Hepatic stellate cell (primary cell): ENCODE measurements at regions not wholly inside any gene's neighbourhood (a gene's known extent, or its start where the extent isn't known, plus 50 kb on each side); places are given as distances from the start of the nearest gene placed in this dataset.

Source experiments
- DNase-seq: peaks from one replicate; pipeline ENCODE4 v3.0.0; 2011; ENCODE audit warnings: low spot score

DNA sequence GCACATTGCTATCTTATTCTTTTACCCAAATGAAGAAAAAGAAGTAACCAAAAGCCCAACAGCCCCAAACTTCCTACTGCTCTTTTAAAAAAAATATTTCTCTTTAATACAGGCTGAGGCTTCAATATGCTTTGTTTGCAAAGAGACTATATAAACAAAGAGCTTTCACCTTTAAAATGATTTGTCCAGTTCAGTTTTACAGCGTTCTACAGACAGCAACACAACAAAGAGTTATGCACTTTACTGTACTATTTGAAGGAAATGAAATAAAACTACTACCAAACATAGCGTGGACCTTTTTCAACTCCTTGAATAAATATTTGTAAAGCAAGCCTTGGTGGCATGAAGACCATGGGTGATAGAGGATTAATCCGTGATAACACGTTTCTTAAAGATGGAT, 151.2 kb downstream of the FGF9 start:
- DNase-seq, result no peak

DNA sequence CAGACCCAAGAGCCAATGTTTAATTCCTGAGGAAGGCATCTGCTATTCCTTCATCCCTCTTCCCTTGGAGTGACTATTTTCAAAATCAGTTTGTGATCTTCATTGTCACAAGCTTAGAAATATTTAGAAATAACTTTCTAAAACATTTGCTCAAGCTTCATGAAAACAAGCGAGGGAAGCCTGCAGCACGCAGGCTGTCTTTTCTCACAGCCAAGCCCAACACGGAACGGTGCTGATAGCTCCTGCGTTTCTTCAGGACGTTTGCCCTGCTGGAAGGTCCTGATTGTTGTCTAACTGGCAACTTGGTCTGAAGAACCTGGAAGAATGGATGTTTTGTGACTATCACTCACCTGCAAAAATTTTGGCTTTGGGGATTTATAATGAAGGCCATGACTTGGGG, 152.5 kb downstream of the FGF9 start:
- no peak for DNase-seq

DNA sequence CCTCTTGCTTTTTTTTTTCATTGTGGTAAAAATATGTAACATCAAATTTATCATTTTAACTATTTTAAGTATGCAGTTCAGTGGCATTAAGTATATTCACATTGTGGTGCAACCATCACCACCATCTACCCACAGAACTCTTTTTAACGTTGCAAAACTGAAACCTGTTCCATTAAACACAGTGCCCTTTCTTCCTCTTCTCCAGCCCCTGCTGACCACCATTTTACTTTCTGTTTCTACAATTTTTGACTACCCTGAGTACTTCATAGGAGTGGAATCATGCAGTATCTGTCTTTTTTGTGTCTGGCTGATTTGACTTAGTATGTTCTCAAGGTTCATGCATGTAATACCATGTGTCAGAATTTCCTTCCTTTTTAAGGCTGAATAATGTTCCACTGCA, 153.1 kb downstream of the FGF9 start:
- no peak for DNase-seq

DNA sequence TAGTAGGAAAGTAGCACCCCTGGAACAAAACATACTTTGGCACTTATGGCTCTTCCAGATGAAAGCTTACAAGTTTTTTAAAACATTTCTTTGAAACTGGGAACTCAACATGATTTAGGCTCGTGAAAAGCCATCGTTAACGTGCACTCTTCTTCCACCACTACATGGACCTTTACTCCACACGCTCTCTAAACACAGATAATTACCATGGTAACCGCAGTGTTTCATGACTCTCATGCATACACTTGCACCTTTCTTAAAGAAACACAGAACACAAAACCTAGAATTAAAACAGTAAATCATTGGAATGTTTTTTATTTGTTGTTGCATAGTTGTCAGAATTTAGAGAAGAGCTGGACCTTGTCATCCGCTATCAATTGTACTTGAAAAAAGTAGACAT, 154.3 kb downstream of the FGF9 start:
- DNase-seq, result no peak

DNA sequence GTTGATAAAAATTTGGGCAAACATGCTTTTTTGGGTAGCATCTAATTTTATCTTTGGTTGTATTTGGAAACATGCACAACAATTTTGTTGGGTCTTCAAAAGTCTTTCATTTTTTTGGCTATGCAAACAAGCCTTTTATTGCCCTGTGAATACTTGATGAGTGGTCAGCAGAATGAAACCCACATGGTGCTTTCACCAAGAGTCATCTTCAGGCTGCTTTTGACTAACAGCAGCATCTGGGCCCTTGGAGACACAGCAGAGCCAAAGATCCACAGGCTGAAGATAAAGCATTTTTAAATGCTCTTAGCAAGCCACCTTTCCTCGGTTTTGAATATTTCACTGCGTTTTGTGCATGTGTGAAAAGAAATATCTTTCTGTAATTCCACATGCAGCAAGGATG, 154.9 kb downstream of the FGF9 start:
- DNase-seq, result no peak

DNA sequence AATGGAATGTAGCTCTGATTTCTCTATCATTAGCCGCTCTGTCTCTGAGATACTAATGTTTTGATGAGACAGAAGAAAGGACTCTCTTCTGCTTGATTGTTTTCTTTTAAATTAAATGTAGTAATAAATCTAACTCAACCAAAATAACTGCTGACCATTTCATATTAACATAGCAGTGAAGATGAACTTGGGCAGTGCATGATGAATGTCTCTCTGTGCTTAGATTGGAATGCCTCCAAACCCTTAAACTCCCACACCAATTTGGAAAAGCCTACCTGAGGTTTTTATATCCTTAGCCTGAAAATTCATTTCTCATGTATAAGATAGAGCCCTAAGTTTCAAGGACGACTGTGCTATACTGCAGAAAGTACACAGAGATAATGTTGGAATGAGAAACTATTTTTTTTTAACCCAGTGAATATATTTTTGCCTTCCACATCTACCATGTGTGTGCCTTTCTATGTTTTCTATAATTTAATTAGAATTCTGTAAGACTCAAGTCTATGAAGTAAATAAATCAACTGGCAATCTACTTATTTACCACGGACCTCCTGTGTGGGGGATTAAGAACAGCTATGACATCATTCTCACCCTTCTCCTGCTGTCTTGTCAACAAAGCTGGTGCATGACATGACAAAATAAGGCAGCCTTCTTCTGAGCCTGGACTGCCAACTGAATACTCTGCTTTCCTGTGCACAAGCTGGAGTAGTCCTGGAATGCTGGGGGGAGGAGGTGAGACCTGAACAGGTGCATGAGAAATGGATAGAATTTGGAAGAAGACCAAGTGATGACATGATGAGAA, 155.5 kb downstream of the FGF9 start:
- no peak for DNase-seq

DNA sequence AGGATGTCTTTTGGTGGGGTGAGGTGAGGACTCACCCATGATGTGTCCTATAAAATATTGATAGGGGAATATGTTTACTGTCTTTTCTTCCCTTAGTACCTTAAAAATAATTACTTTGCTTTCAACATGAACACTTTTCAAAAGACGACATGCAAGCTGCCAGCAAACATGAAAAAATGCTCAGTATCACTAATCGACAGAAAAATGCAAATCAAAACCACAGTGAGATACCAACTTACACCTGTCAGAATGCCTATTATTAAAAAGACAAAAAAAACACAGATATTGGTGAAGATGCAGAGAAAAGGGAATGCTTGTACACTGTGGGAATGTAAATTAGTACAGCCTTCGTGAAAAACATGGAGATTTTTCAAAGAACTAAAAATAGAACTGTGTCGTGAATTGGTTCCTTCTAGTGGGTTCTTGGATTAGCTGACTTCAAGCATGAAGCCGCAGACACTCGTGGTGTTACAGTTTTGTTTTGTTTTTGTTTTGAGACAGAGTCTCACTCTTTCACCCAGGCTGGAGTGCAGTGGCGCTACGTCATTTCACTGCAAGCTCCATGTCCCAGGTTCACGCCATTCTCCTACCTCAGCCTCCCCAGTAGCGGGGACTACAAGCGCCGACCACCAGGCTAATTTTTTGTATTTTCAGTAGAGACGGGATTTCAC, 160.9 kb downstream of the FGF9 start:
- no peak for DNase-seq

DNA sequence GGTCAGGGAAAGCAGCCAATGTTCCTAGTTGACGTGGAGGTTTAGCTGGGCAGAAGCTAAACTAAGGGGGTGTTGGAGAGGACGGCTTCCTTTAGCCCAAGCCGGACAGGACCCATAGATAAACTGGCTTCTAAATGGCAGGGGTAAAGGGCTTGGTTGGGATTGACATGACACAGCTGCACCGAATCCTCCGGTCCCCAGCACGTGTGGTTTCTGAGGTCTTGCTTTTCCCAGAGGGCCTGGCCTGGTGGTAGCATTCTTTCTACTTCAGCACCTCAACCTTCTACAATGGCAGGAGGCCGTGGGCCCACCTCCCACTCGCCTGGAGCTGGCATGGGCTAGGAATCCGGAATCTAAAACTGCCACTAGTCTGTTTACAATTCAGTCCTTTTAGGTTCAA, 163.0 kb downstream of the FGF9 start:
- DNase-seq, result no peak

DNA sequence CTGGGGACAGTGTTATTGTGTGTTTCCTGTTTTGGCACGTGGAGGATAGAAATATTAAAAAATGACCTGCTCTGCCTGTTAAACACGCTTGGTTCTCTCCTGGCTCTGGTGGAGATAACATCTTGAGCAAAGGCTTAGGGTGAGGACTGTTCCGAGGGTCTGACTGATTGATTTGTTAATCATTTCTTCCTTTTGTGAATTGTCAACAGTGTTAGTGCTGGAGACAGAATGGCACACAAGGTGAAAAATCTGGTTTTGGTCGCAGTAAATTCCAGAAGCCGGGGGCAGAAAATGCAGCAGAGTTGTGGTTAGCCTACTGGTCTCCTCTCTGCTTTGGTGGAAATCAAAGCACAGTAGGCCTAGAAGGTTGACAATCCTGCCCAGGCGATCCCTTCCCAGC, 163.6 kb downstream of the FGF9 start:
- DNase-seq, result no peak

DNA sequence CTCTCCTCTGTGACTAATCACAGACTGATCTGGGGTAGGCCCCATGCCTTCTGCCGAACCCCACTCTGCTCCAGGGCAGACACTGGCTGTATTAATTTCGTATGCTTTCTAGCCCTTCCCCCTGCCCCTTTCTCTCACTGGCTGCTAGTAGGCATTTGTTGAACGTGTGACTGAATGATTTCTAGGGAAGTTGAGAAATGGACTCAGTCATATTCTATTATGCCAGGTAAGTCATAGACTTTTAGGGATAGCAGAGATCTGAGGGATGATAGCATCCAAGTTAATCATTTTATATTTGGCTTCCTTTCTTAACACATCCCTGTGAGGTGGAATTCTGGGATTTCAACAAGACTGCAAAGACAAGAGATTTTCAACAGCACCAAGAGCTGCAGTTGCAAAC, 166.4 kb downstream of the FGF9 start:
- DNase-seq, result no peak

DNA sequence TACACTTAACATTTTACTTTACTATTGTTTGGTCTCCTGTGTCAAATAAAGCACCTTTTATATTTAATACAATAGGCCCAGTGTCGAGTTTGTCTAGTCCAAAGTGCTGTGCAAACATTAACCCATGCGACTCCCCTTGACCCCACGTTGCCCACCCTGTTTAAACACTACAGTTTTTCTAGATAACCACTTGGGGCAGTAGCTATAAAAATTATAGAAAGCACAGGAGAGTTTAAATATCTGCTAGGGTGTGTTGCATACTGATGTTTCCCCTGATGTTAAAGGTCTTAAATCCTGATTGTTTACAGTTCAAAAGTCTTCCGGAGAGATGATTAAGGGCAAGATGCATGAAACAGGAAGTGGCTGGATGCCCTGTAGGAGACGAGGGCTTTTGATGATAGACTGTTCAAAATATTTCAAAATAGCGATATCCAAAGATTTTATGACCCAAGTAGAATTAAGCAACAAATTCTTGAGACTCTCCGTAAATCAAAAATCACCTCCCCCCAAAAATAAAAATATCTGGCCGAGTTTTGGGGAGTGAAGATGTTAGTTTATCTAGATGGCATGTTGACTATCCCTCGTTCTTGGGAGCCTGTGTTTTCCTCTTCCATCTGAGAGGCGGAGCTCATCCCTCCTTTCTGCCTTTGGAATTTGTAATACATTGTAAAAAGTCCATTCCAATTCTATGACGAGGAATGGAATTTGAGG, 167.1 kb downstream of the FGF9 start:
- no peak for DNase-seq

DNA sequence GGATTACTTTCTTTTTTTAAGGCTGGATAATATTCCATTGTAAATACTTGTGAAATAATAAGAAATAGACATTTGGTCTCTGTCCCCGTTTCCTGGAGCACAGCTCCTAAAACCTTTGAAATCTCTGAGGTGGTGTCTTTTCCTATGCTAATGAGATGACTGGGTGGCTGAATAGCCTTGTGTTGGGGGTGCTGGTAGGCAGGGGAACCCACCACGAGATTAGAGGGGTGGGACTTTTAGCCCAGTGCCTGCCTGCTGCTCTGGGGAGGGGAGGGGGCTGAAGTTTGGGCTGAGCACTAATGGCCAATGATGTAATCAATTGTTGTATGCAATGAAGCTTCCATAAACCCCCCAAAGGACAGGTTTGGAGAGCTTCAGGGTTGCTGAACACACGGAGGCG, 175.7 kb downstream of the FGF9 start:
- DNase-seq, result no peak

DNA sequence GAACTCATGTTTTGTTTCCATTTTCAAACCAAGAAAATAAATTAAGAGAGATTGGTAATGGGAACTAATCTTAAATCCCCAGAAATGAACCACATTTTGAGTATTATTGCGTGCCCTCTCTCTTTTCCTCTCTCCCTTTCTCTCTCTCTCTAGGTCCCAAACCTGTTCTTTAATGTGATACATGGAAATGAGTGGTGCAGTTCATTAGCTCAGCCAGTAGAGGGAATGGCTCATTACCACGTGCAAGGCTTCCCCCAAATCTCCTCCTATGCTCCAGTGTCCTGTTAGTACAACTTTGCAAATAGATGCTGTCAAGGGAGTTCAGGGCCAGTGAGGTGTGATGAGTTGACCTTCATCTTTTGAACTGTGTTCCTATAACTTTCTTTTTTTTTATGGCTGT, 178.4 kb downstream of the FGF9 start:
- no peak for DNase-seq

DNA sequence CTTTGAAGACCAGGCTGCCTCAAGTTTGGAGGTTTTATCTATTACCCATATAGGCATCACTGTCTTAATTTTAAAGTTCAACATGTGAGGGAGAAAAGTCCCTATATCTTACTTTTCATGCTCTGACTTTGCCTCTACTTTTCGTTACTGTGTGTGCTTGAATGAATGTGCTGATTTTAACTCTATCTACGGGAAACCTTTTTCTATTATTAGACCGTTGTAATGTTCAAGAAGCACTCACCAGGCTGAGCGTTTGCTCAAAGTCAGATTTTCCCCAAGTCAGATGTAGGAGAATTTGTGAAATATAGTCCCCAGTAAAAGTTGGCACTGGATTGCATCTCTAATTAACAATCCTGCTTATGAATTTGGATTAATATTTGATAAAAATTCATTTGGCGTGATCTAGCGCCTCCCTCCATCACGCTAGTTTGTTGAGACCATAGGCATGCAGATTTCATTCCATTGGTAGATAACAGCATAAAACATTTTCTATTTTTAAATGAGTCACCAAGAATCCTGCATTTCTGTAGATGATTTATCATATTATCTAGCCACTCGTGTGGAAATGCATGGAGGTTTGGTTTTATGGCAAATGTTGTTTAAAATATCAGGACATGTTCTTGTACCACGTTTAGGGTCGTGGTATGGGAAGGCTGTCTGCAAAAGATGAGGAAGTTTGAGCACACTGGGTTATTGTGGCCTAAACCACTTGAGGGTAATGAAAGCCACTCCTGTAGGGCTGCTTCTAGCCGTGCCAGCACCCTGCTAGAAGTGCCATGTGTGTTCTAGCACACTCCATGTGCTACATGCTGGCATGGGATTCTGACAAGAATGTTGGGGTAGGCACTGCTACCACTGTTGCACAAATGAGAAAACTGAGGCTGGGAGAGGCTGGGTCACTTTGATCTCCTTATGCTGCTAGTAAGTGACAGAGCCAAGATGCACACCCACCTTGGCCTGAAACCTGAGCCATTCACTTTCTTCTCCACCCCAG, 179.4 kb downstream of the FGF9 start:
- no peak for DNase-seq

DNA sequence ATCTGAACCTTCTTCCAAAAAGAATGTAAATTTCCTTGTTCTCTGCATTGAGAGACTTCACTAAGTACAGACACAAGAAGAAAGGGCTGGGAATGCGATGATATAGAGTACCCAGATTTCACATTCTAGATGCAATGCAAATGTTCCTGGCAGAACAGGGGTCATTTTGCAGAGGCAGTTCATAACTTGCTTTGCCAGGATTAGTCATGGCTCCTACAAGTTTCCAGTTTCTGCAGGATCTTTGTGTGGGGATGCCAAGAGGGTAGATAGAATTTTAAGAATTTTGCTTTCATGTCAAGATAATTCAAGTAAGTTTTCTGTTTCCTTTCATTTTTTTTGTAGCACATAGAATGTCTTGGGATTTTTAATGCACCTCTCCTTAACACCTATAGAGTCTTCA, 181.2 kb downstream of the FGF9 start:
- DNase-seq, result no peak

DNA sequence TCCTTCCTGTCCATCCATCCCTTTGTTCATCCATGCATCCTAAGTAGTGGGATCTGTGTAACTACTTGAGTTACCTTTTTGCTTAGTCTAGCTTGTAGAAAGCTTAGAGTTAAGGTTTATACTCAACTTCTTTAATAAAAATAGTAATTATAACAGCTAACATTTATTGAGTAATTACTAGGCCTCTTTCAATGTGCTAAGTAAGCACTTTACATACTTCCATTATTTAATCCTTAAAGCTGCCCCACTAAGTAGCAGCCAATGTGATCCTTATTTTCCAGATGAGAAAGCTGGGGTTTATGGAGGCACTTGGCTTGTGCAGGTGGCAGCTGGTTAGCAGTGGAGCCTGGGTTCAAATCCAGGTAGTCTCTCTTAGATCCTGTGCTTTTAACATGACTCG, 182.9 kb downstream of the FGF9 start:
- no peak for DNase-seq

DNA sequence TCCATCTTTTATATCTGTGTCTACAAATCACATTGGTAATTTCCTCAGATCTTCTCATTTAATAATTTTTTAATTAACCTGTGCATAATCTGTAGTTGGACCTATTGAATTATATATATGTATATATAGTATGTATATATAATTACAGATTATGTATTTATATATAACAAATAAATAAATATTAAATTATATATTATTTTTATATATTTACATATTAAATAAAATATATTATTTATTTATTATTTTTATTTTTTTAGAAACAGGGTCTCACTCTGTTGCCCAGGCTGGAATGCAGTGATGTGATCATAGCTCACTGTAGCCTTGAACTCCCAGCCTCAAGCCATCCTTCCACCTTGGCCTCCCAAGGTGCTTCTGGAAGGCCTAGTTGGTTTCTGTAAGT, 197.9 kb downstream of the FGF9 start:
- no peak for DNase-seq

DNA sequence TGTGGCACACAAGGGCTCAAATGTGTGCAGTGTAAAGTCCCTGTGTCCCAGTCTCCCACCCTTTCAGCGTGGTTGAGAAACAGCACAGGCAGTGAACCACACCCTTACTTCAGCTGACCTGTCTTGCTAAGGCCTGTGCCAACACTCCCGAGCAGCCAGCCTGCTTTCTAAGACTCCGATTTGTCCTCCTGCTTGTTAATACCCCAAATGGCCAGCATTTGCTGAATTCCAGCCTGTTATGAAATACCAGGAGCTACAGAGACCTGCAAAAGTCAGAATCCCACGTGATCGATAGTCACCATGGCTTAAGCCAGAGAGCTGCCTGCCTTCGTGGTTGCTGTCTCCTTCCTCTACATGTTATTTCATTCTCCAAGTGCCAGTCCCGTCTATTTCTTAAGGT, 200.5 kb downstream of the FGF9 start:
- DNase-seq, result no peak

DNA sequence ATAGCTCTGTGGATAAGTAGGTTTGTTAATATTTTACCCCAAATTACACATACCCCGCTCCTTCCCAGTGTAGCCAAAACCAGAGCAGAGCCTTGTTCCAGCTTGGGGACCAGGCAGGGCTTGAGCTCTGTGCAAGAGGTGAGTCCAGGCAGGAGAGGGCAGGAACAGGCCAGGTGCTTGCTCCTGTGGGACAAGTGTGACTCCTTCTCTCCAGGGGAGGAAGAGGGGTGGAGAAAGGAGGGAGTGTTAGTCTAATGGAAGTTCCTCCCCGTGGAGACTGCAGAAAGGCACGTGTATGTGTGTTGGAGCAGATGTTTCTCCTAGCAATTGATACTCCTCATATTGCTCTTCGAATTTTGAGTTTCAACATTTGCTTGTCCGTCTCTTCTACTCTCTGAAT, 201.0 kb downstream of the FGF9 start:
- DNase-seq, result no peak

DNA sequence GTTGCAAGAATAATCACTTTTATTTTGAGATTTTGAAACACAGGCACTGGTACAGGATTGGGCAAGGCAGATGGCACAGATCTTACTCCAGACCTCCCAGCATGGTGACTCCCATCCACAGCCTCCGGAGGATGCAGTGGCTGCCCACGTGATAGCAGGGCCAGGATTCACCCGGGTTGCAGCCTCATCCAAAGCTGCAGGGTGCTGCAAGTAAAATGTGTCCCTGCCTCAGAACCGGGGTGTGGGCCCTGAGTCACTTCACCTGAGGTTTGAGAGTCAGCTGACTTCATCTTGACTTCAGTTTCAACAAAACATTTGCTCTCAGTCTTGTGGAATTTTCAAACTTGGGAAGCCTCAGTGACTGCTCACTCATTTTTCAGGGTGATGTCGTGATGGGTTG, 201.9 kb downstream of the FGF9 start:
- no peak for DNase-seq

DNA sequence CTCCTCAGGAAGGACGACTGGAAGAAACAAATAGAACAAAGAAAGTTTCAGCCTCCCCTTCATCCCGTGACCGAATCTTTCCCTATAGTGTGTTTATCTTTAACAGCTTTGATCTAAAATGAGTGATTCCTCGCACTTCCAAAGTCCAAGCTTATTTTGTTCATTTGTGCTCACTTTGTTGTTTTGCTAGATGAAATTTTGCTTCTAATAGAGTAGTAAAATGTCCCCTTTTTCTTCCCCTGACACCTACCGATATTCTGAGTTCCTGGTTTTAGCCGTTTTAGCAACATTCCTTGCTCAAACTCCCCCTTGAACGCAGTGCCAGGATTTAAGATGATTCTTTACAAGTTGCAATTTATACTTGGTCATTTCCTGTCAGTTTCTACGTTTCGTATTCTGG, 204.2 kb downstream of the FGF9 start:
- DNase-seq, result no peak

DNA sequence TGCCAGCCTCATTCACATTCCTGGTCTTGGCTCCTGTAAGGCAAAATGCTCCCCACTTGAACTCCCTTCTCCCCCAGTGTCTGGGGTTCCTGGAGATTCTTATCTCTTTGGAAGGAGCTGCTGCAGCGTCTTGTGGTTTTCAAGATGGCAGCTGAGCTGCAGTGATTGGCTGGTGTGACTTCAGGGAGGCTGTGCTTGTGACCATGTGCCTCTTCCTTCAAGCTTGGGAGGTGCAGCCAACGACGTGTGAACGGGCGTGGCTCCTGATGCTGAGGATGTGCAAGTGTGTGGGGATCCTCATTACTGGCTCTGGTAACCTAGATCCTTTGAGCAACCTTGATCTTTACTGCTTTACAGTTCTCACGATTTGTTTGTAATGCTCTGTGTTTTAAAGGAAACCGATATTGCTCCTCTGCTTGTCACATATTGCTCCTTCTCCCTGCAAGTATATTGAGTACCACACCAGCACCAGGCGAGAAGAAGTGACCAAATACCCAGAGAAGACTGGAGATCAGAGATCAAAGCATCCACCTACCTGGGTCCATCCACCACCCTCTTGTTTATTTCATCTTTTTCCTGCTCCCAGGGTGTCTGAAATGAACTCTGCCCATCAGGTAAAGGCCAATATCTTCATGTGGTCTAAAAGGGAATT, 208.5 kb downstream of the FGF9 start:
- DNase-seq, result no peak
